ENCODE measurements at regions not wholly inside any gene's neighbourhood (a gene's known extent, or its start where the extent isn't known, plus 50 kb on each side); places are given as distances from the start of the nearest gene placed in this dataset.

- TF ChIP-seq, protein P1, sequence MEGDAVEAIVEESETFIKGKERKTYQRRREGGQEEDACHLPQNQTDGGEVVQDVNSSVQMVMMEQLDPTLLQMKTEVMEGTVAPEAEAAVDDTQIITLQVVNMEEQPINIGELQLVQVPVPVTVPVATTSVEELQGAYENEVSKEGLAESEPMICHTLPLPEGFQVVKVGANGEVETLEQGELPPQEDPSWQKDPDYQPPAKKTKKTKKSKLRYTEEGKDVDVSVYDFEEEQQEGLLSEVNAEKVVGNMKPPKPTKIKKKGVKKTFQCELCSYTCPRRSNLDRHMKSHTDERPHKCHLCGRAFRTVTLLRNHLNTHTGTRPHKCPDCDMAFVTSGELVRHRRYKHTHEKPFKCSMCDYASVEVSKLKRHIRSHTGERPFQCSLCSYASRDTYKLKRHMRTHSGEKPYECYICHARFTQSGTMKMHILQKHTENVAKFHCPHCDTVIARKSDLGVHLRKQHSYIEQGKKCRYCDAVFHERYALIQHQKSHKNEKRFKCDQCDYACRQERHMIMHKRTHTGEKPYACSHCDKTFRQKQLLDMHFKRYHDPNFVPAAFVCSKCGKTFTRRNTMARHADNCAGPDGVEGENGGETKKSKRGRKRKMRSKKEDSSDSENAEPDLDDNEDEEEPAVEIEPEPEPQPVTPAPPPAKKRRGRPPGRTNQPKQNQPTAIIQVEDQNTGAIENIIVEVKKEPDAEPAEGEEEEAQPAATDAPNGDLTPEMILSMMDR (IDR thresholded peaks at IDR 0.05; ENCODE audit: low read depth, low read length, poor library complexity, severe bottlenecking) = no peak
- TF ChIP-seq EZH2phosphoT487 (IDR thresholded peaks at IDR 0.05; ENCODE audit: borderline replicate concordance, low read length) = no peak
These were observed 139.7 kb downstream of the SEC61B start for GRCh38 chr9:99361817-99362216.

All from DOHH2 (cell line).